Liver (tissue), 8 donors: ENCODE measurements at regions not wholly inside any gene's neighbourhood (a gene's known extent, or its start where the extent isn't known, plus 50 kb on each side); places are given as distances from the start of the nearest gene placed in this dataset.

ENCODE experiments used
- DNase-seq: peaks from one replicate; pipeline ENCODE4 v3.0.0-alpha.2; 2017; ENCODE audit warnings: low spot score
- H3K27ac ChIP-seq, 2 donors: one replicate each; pipeline ENCODE4 v1.7.0; 2013; ENCODE audit warnings: inconsistent platforms in 2 of 2, low read length in 2 of 2, control low read depth in 1 of 2, low read depth in 1 of 2, mild to moderate bottlenecking in 1 of 2
- H3K27me3 ChIP-seq, 4 donors: one replicate each; pipeline versions ENCODE4 v1.6.1 to v1.7.0; 2013; ENCODE audit warnings: low read length in 3 of 4, inconsistent platforms in 1 of 4, mild to moderate bottlenecking in 1 of 4, moderate library complexity in 1 of 4; ENCODE audit not compliant: control insufficient read depth in 4 of 4, insufficient read depth in 4 of 4
- H3K36me3 ChIP-seq, 4 donors: one replicate each; pipeline versions ENCODE4 v1.6.1 to v1.7.0; 2013; ENCODE audit warnings: low read length in 3 of 4, mild to moderate bottlenecking in 3 of 4, low read depth in 1 of 4, moderate library complexity in 1 of 4; ENCODE audit not compliant: control insufficient read depth in 4 of 4, insufficient read depth in 3 of 4
- H3K4me1 ChIP-seq, 4 donors: one replicate each; pipeline versions ENCODE4 v1.6.1 to v1.7.0; 2013; ENCODE audit warnings: low read length in 3 of 4, mild to moderate bottlenecking in 3 of 4, moderate library complexity in 1 of 4; ENCODE audit not compliant: control insufficient read depth in 4 of 4, insufficient read depth in 4 of 4
- H3K4me3 ChIP-seq, 3 donors: one replicate each; pipeline versions ENCODE4 v1.6.1 to v1.7.0; 2013; ENCODE audit warnings: low read length in 3 of 3, control low read depth in 1 of 3, low read depth in 1 of 3, mild to moderate bottlenecking in 1 of 3
- H3K9ac ChIP-seq, 2 donors: one replicate each; pipeline ENCODE4 v1.7.0; 2013; ENCODE audit warnings: low read length in 2 of 2, mild to moderate bottlenecking in 2 of 2, moderate library complexity in 2 of 2, control low read depth in 1 of 2, low read depth in 1 of 2
- H3K9me3 ChIP-seq, 4 donors: one replicate each; pipeline versions ENCODE4 v1.6.1 to v1.7.0; 2013; ENCODE audit warnings: low read length in 3 of 4; ENCODE audit not compliant: control insufficient read depth in 4 of 4
- ATF3 ChIP-seq: IDR thresholded peaks from 2 replicates; pipeline ENCODE4 v1.6.1; 2016; ENCODE audit warnings: antibody characterized with exemption
- CTCF ChIP-seq: fragments of 150-350 bp; IDR thresholded peaks from 2 replicates; pipeline ENCODE4 v1.5.1; 2017; ENCODE audit warnings: improper control_type of control experiment, low read depth, low read length; ENCODE audit not compliant: missing input control
- EGR1 ChIP-seq, 2 donors: IDR thresholded peaks; 2 replicates each; pipeline ENCODE4 v1.6.1; 2016 to 2018; ENCODE audit warnings: antibody characterized with exemption in 2 of 2, low read depth in 2 of 2
- FOXA1 ChIP-seq: IDR thresholded peaks from 2 replicates; pipeline ENCODE4 v1.6.1; 2016; ENCODE audit warnings: antibody characterized with exemption
- FOXA2 ChIP-seq: IDR thresholded peaks from 2 replicates; pipeline ENCODE4 v1.6.1; 2016; ENCODE audit warnings: antibody characterized with exemption
- GABPA ChIP-seq, 2 donors: IDR thresholded peaks in 1 of 2; conservative IDR thresholded peaks in 1 of 2; 2 replicates each; pipeline ENCODE4 v1.6.1; 2016; ENCODE audit warnings: antibody characterized with exemption in 2 of 2, mild to moderate bottlenecking in 1 of 2, moderate library complexity in 1 of 2
- HNF4A ChIP-seq, 2 donors: conservative IDR thresholded peaks; 2 replicates each; pipeline ENCODE4 v1.6.1; 2016; ENCODE audit warnings: antibody characterized with exemption in 2 of 2, mild to moderate bottlenecking in 2 of 2
- HNF4G ChIP-seq: IDR thresholded peaks from 2 replicates; pipeline ENCODE4 v1.6.1; 2016; ENCODE audit warnings: antibody characterized with exemption
- JUND ChIP-seq, 2 donors: IDR thresholded peaks; 2 replicates each; pipeline ENCODE4 v1.6.1; 2016; ENCODE audit warnings: antibody characterized with exemption in 2 of 2
- MAX ChIP-seq: IDR thresholded peaks from 2 replicates; pipeline ENCODE4 v1.6.1; 2016; ENCODE audit warnings: antibody characterized with exemption
- NR2F2 ChIP-seq: IDR thresholded peaks from 2 replicates; pipeline ENCODE4 v1.6.1; 2016; ENCODE audit warnings: antibody characterized with exemption
- RAD21 ChIP-seq, 2 donors: IDR thresholded peaks; 2 replicates each; pipeline ENCODE4 v1.6.1; 2016; ENCODE audit warnings: antibody characterized with exemption in 2 of 2, mild to moderate bottlenecking in 2 of 2
- REST ChIP-seq: IDR thresholded peaks from 2 replicates; pipeline ENCODE4 v1.6.1; 2016; ENCODE audit warnings: antibody characterized with exemption, mild to moderate bottlenecking
- RXRA ChIP-seq, 2 donors: IDR thresholded peaks; 2 replicates each; pipeline ENCODE4 v1.6.1; 2017 to 2018; ENCODE audit warnings: antibody characterized with exemption in 2 of 2, mild to moderate bottlenecking in 1 of 2
- SP1 ChIP-seq: IDR thresholded peaks from 2 replicates; pipeline ENCODE4 v1.6.1; 2018; ENCODE audit warnings: antibody characterized with exemption, mild to moderate bottlenecking
- TAF1 ChIP-seq: conservative IDR thresholded peaks from 2 replicates; pipeline ENCODE4 v1.6.1; 2016; ENCODE audit warnings: antibody characterized with exemption, mild to moderate bottlenecking
- YY1 ChIP-seq: IDR thresholded peaks from 2 replicates; pipeline ENCODE4 v1.6.1; 2016; ENCODE audit warnings: antibody characterized with exemption, mild to moderate bottlenecking
- ZBTB33 ChIP-seq: IDR thresholded peaks from 2 replicates; pipeline ENCODE4 v1.6.1; 2016; ENCODE audit warnings: antibody characterized with exemption
- WGBS: extraction: QIAGEN DNeasy Blood & Tissue Kit; methylation state at CpG from one replicate; pipeline ENCODE4 v1.1.7; 2013; 5-methylcytosine and 5-hydroxymethylcytosine counted together
- donor health status: healthy.
- donor health status: healthy.
- donor health status: healthy.
- donor health status: healthy.
- donor health status: healthy.

- Histone ChIP-seq H3K27me3 (no peaks in the 10 kb centered on the region), H3K4me3 (no peak overlapping the region), H3K36me3 (no peaks in the 10 kb centered on the region), H3K9me3 (no peaks in the 10 kb centered on the region), H3K4me1 (peaks cover 0 to 9% (median 2%) of the 10 kb centered on the region in 4 donors), H3K9ac (no peak overlapping the region), H3K27ac (no peak overlapping the region)
- 70% methylated on average over 5 of the region's 5 CpGs for WGBS
- peak in 1 of 2 donors; percentile 1 for TF ChIP-seq JUND (IDR thresholded peaks at IDR 0.05)
- TF ChIP-seq NR2F2 = no peak
- DNase-seq = no peak
These were observed 58.5 kb downstream of the RPL22L1 start for GRCh38 chr3:170811515-170811914.

- no peak overlapping the region for H3K4me3 ChIP-seq
- no peak overlapping the region for H3K9ac ChIP-seq
- 27% methylated on average over 1 of the region's 1 CpG for WGBS
- no peaks in the 10 kb centered on the region for H3K9me3 ChIP-seq
- H3K27ac ChIP-seq = no peak overlapping the region
- peaks cover 0 to under 1% (median 0%) of the 10 kb centered on the region in 4 donors for H3K4me1 ChIP-seq
- no peaks in the 10 kb centered on the region for H3K36me3 ChIP-seq
- no peak for DNase-seq
- no peaks in the 10 kb centered on the region for H3K27me3 ChIP-seq
- TF ChIP-seq ATF3 (no peak), YY1 (no peak), MAX (no peak), HNF4G (no peak), GABPA (IDR thresholded peaks at IDR 0.05 in 1 of 2, conservative IDR thresholded peaks at IDR 0.05 in 1 of 2) (no peak), SP1 (no peak), EGR1 (IDR thresholded peaks at IDR 0.05; ENCODE audit: low read depth in 2 of 2) (no peak), RXRA (IDR thresholded peaks at IDR 0.05) (no peak), TAF1 (no peak), NR2F2 (no peak), CTCF (no peak), RAD21 (IDR thresholded peaks at IDR 0.05) (no peak), FOXA2 (no peak), REST (no peak), JUND (IDR thresholded peaks at IDR 0.05) (no peak), HNF4A (conservative IDR thresholded peaks at IDR 0.05) (no peak), ZBTB33 (no peak), FOXA1 (no peak)
These were observed 60.0 kb downstream of the RPL22L1 start for GRCh38 chr3:170809975-170810357.
